Esophagus muscularis mucosa (tissue), 4 donors: ENCODE measurements at regions not wholly inside any gene's neighbourhood (a gene's known extent, or its start where the extent isn't known, plus 50 kb on each side); places are given as distances from the start of the nearest gene placed in this dataset.
"Not testable (repeated sequence)": the region's sequence is repeated elsewhere in the genome, so short reads cannot be mapped to it uniquely, and the experiment has no call there.

Source experiments
- DNase-seq: peaks from one replicate; pipeline ENCODE4 v3.0.0-alpha.2; 2017; ENCODE audit errors: extremely low spot score
- H3K27ac ChIP-seq, 4 donors: fragments of 200-600 bp; sonication (generic); replicated peaks in 1 of 4; 1 replicate in 3 of 4; 2 replicates in 1 of 4; pipeline ENCODE4 v1.5.1; 2016 to 2019; ENCODE audit warnings: mild to moderate bottlenecking in 1 of 4
- H3K27me3 ChIP-seq, 4 donors: fragments of 200-600 bp; sonication (generic); one replicate each; pipeline versions ENCODE4 v1.5.1 to v1.6.0; 2016 to 2019
- H3K36me3 ChIP-seq, 4 donors: fragments of 200-600 bp; sonication (generic); one replicate each; pipeline ENCODE4 v1.5.1; 2016 to 2019
- H3K4me1 ChIP-seq, 4 donors: fragments of 200-600 bp; sonication (generic); one replicate each; pipeline ENCODE4 v1.5.1; 2016 to 2019
- H3K4me3 ChIP-seq, 4 donors: fragments of 200-600 bp; sonication (generic); 1 replicate in 2 of 4; 2 replicates in 2 of 4; pipeline ENCODE4 v1.5.1; 2016 to 2019; ENCODE audit warnings: mild to moderate bottlenecking in 4 of 4, moderate library complexity in 1 of 4
- H3K9me3 ChIP-seq, 4 donors: fragments of 200-600 bp; sonication (generic); 1 replicate in 3 of 4; 2 replicates in 1 of 4; pipeline ENCODE4 v1.5.1; 2016 to 2019
- CTCF ChIP-seq, 3 experiments: fragments of 200-600 bp in 2 of 3; fragments of 450-650 bp in 1 of 3; sonication (generic) in 2 of 3; IDR thresholded peaks; one replicate each; pipeline ENCODE4 v1.5.1; 2017 to 2019; ENCODE audit warnings: antibody characterized with exemption in 3 of 3, mild to moderate bottlenecking in 2 of 3, moderate library complexity in 1 of 3
- EP300 ChIP-seq: sonication (generic); formaldehyde crosslinking; IDR thresholded peaks from one replicate; pipeline ENCODE4 v1.6.1; 2017; ENCODE audit warnings: antibody characterized with exemption
- POLR2A ChIP-seq: fragments of 450-650 bp; IDR thresholded peaks from one replicate; pipeline ENCODE4 v1.6.1; 2017; ENCODE audit warnings: antibody characterized with exemption, moderate library complexity, mild to moderate bottlenecking, low read depth
- POLR2AphosphoS5 ChIP-seq, 2 donors: sonication (generic); formaldehyde crosslinking; IDR thresholded peaks; one replicate each; pipeline ENCODE4 v1.6.1; 2017; ENCODE audit warnings: antibody characterized with exemption in 2 of 2
- WGBS: methylation state at CpG from one replicate; pipeline ENCODE4 v1.1.5; 2018; 5-methylcytosine and 5-hydroxymethylcytosine counted together
- intact Hi-C: fragments of 100-400 bp; cut with DNase I; formaldehyde crosslinking; loops from one replicate; pipeline ENCODE4 v1.15.1; 2023

DNA sequence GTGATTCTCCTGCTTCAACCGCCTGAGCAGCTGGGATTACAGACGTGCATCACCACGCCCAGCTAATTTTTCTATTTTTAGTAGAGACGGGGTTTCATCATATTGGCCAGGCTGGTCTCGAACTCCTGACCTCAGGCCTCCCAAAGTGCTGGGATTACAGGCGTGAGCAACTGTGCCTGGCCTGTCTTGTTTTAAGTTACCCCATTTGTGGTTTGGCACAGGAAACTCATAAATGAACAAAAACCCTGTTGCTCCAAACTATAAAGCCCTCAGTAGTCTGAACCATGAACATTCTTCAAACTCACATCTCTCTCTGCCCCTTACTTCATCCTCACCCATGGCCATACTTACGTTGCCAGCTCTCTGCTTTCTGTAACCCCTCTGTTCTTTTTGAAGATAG, 61.7 kb downstream of the RHOU start:
- H3K4me3 ChIP-seq, H3K27ac ChIP-seq, DNase-seq, H3K9me3 ChIP-seq, H3K27me3 ChIP-seq, H3K36me3 ChIP-seq: not testable (repeated sequence)
- 86% methylated on average over 7 of the region's 7 CpGs for WGBS
- intact Hi-C loops = loop anchor here (5.0 kb wide), 1 partner anchor 60 kb away; the partner anchor contains the start of gene RHOU
- H3K4me1 ChIP-seq = peaks cover 0 to 50% (median 42%) of the 10 kb centered on the region in 4 donors

DNA sequence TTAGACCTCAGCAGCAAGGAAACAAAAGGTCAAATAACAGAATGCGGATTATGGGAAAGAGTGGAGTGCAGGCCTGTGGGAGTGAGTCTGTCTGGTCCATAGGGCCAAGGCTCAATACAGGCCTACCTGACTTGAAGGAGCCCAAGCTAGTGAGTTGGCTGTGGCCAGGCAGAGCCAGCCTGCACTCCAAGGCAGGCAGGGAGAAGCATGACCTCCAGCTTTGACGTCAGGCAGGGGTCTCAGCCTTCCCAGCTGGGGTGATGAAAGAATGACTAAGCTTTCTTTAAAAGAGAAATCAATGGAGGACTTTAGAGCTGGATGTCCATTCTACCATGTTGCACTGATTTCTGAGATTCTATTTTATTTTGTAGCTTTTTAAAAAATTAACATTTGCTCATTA, 62.8 kb downstream of the RHOU start:
- intact Hi-C loops = loop anchor here (5.0 kb wide), 1 partner anchor 61 kb away; the partner anchor contains the start of gene RHOU
- H3K36me3 ChIP-seq = no peaks in the 10 kb centered on the region
- peak overlapping the region in 3 of 4 donors; percentile 8 to 58 (median 44) for H3K27ac ChIP-seq
- H3K27me3 ChIP-seq = no peaks in the 10 kb centered on the region
- peaks cover 0 to 61% (median 53%) of the 10 kb centered on the region in 4 donors for H3K4me1 ChIP-seq
- no peaks in the 10 kb centered on the region for H3K9me3 ChIP-seq
- 38% methylated on average over 2 of the region's 2 CpGs for WGBS
- TF ChIP-seq POLR2AphosphoS5 (IDR thresholded peaks at IDR 0.05) = no peak
- TF ChIP-seq CTCF (IDR thresholded peaks at IDR 0.05) = no peak
- TF ChIP-seq EP300 = no peak
- TF ChIP-seq POLR2A = no peak
- no peak overlapping the region for H3K4me3 ChIP-seq
- no peak for DNase-seq

- 60% methylated on average over 5 of the region's 5 CpGs for WGBS
- Histone ChIP-seq H3K4me3 (no peak overlapping the region), H3K27ac (peak overlapping the region in 3 of 4 donors; percentile 8 to 58 (median 44)), H3K27me3 (no peaks in the 10 kb centered on the region), H3K36me3 (no peaks in the 10 kb centered on the region), H3K4me1 (peaks cover 0 to 66% (median 58%) of the 10 kb centered on the region in 4 donors), H3K9me3 (no peaks in the 10 kb centered on the region)
- TF ChIP-seq POLR2AphosphoS5 (IDR thresholded peaks at IDR 0.05) (peak; percentile 70 to 75), EP300 (no peak), POLR2A (no peak), CTCF (IDR thresholded peaks at IDR 0.05) (no peak)
- intact Hi-C loops = loop anchor here (5.0 kb wide), 1 partner anchor 61 kb away; the partner anchor contains the start of gene RHOU
- no peak for DNase-seq
These were observed 63.3 kb downstream of the RHOU start for GRCh38 chr1:228798548-228798947.

DNA sequence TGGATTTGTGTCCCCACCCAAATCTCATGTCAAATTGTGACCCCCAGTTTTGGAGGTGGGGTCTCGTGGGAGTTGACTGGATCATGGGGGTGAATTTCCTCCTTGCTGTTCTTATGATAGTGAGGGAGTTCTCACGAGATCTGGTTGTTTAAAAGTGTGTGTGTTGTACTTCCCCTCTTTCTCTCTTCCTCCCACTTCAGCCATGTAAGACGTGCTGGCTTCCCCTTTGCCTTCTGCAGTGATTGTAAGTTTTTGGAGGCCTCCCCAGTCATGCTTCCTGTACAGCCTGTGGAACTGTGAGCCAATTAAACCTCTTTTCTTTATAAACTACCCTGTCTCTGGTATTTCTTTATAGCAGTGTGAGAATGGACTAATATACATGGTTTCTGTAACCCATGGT, 64.6 kb downstream of the RHOU start:
- no peak for TF ChIP-seq POLR2A
- no peak for TF ChIP-seq POLR2AphosphoS5 (IDR thresholded peaks at IDR 0.05)
- no peak for TF ChIP-seq EP300
- TF ChIP-seq CTCF (IDR thresholded peaks at IDR 0.05) = no peak
- intact Hi-C loops = loop anchor here (5.0 kb wide), 2 partner anchors 63 to 102 kb away; partner anchors contain the start of gene RHOU
- no peak for DNase-seq
- no peaks in the 10 kb centered on the region for H3K9me3 ChIP-seq
- peak overlapping the region in 2 of 4 donors; percentile 15 to 48 for H3K27ac ChIP-seq
- 41% methylated on average over 3 of the region's 3 CpGs for WGBS
- no peaks in the 10 kb centered on the region for H3K36me3 ChIP-seq
- peaks cover 0 to 69% (median 62%) of the 10 kb centered on the region in 4 donors for H3K4me1 ChIP-seq
- H3K27me3 ChIP-seq = no peaks in the 10 kb centered on the region
- H3K4me3 ChIP-seq = no peak overlapping the region

DNA sequence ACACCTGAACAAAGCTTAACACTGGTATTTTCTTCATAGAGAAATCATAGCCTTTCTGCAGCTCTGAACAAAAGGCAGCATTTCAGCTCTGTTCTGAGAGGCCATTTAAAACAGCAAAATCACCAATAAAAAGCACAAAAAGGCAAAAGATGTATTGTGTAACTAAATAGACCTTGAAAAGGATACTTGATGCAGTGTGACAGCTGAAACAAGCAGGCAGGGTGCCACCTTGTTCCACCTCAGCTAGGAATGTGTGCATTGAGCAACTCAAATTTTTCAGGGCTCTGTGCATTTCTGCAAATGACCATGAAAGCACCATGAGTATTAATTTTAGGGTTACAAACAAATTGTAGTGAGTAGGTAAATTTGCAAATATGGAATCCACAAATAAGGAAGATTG, 65.8 kb downstream of the RHOU start:
- intact Hi-C loops = loop anchor here (5.0 kb wide), 1 partner anchor 101 kb away; no protein-coding TSS in a partner anchor
- Histone ChIP-seq H3K36me3 (no peaks in the 10 kb centered on the region), H3K9me3 (no peaks in the 10 kb centered on the region), H3K27me3 (no peaks in the 10 kb centered on the region), H3K4me3 (no peak overlapping the region), H3K27ac (peak overlapping the region in 3 of 4 donors; percentile 67 to 71 (median 71)), H3K4me1 (peaks cover 0 to 72% (median 65%) of the 10 kb centered on the region in 4 donors)
- TF ChIP-seq POLR2A (no peak), POLR2AphosphoS5 (IDR thresholded peaks at IDR 0.05) (no peak), CTCF (IDR thresholded peaks at IDR 0.05) (no peak)
- no peak for DNase-seq
